Stomach (tissue), 4 donors: ENCODE measurements at regions not wholly inside any gene's neighbourhood (a gene's known extent, or its start where the extent isn't known, plus 50 kb on each side); places are given as distances from the start of the nearest gene placed in this dataset.

ENCODE experiments used
- CTCF ChIP-seq, 7 experiments: fragments of 450-650 bp in 4 of 7; fragments of 200-600 bp in 3 of 7; sonication (generic) in 3 of 7; IDR thresholded peaks; one replicate each; pipeline ENCODE4 v1.5.1; 2016 to 2019; ENCODE audit warnings: antibody characterized with exemption in 7 of 7, control low read depth in 2 of 7, mild to moderate bottlenecking in 1 of 7
- EP300 ChIP-seq: sonication (generic); formaldehyde crosslinking; IDR thresholded peaks from one replicate; pipeline ENCODE4 v1.6.1; 2017; ENCODE audit warnings: antibody characterized with exemption
- POLR2A ChIP-seq, 4 donors: fragments of 450-650 bp; IDR thresholded peaks; one replicate each; pipeline ENCODE4 v1.6.1; 2016; ENCODE audit warnings: antibody characterized with exemption in 4 of 4, control low read depth in 2 of 4, mild to moderate bottlenecking in 1 of 4, moderate library complexity in 1 of 4
- POLR2AphosphoS5 ChIP-seq, 3 donors: sonication (generic); formaldehyde crosslinking; IDR thresholded peaks; one replicate each; pipeline ENCODE4 v1.6.1; 2016; ENCODE audit warnings: antibody characterized with exemption in 3 of 3

DNA sequence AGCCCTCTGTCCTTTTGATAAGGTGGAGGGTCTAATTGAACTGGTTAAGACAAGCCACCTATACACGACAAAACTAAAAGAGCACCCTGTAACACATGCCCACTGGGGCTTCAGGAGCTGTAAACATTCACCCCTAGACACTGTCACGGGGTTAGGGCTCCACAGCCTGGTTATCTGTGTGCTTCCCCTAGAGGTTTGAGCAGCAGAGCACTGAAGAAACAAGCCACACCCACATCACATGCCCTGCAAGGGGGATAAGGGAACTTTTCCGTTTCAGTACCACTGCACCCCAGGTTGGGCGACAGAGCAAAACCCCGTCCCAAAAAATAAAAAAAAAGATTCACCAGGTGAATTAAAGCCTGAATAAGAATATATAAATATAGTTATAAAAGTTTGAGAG, 913.7 kb upstream of the ACVR2A start:
- TF ChIP-seq CTCF (IDR thresholded peaks at IDR 0.05) (no peak), POLR2A (IDR thresholded peaks at IDR 0.05) (no peak), EP300 (no peak), POLR2AphosphoS5 (IDR thresholded peaks at IDR 0.05) (no peak)
